HepG2 (cell line): ENCODE measurements at regions not wholly inside any gene's neighbourhood (a gene's known extent, or its start where the extent isn't known, plus 50 kb on each side); places are given as distances from the start of the nearest gene placed in this dataset.

Experiments
- ATAC-seq: fragments of 200-7000 bp; cut with Tn5 transposase; 3 replicates; pipeline ENCODE4 v1.9.1; 2020; ENCODE audit warnings: mild to moderate bottlenecking, moderate library complexity
- BruUV-seq: library from RNA; stranded (reverse); fragments of 400-500 nt; replicated peaks from 2 replicates; lab custom pipeline; 2021; lab: Mats Ljungman, UMichigan
- CTCF ChIA-PET: fragments of 300-600 bp; formaldehyde crosslinking; extraction: SDS; loops from one replicate; lab custom pipeline; 2021; ENCODE audit warnings: low total read pairs, inconsistent platforms, low intra/inter-chr PET ratio; lab: Yijun Ruan, JAX
- POLR2A ChIA-PET: fragments of 350-600 bp; sonication (Branson Sonifier 250); formaldehyde crosslinking; loops from one replicate; lab custom pipeline; 2020; ENCODE audit warnings: antibody characterized with exemption, inconsistent platforms; lab: Yijun Ruan, JAX
- DNase-seq: peaks from one replicate; pipeline ENCODE4 v3.0.0-alpha.2; 2015; ENCODE audit warnings: low spot score
- FAIRE-seq: peaks from 3 replicates; lab custom pipeline; 2011; peaks lifted over from hg19 to GRCh38; lab: Jason Lieb, UNC
- H2AFZ ChIP-seq: one replicate; pipeline ENCODE4 v1.6.1; 2011; ENCODE audit warnings: low read length, inconsistent platforms
- H3K27ac ChIP-seq: fragments of 300-600 bp; 3 replicates; pipeline ENCODE4 v1.8.0; 2011; ENCODE audit warnings: mixed run types, mild to moderate bottlenecking, mixed read lengths, low read length, inconsistent platforms; ENCODE audit not compliant: insufficient read depth; ENCODE audit errors: extremely low read length
- H3K27me3 ChIP-seq, 2 experiments: fragments of 200-600 bp in 1 of 2; 2 replicates in 1 of 2; 3 replicates in 1 of 2; pipeline versions ENCODE4 v1.6.0 to v1.8.0; 2011; ENCODE audit warnings: low read length in 2 of 2, mild to moderate bottlenecking in 2 of 2, moderate library complexity in 2 of 2, inconsistent platforms in 1 of 2; ENCODE audit not compliant: insufficient read depth in 2 of 2, control insufficient read depth in 1 of 2
- H3K36me3 ChIP-seq, 2 experiments: fragments of 200-600 bp in 1 of 2; replicated peaks in 1 of 2; 2 replicates in 1 of 2; 3 replicates in 1 of 2; pipeline versions ENCODE4 v1.5.1 to v1.8.0; 2011; ENCODE audit warnings: low read length in 2 of 2, inconsistent platforms in 1 of 2; ENCODE audit not compliant: insufficient read depth in 2 of 2, control insufficient read depth in 1 of 2
- H3K4me1 ChIP-seq: 2 replicates; pipeline ENCODE4 v1.5.1; 2012; ENCODE audit warnings: low read length, inconsistent platforms; ENCODE audit not compliant: insufficient read depth
- H3K4me2 ChIP-seq: 2 replicates; pipeline ENCODE4 v1.6.0; 2011; ENCODE audit warnings: low read depth, low read length, inconsistent platforms
- H3K4me3 ChIP-seq, 3 experiments: fragments of 200-600 bp in 1 of 3; sonication (generic), shearing (Covaris generic) in 1 of 3; replicated peaks in 1 of 3; 2 replicates each; pipeline ENCODE4 v1.5.1; 2011 to 2016; ENCODE audit warnings: low read length in 3 of 3, inconsistent platforms in 2 of 3, low read depth in 2 of 3, mild to moderate bottlenecking in 2 of 3, control low read depth in 1 of 3, mixed read lengths in 1 of 3; ENCODE audit not compliant: insufficient read depth in 1 of 3
- H3K79me2 ChIP-seq: one replicate; pipeline ENCODE4 v1.6.1; 2011; ENCODE audit warnings: low read length, inconsistent platforms; ENCODE audit not compliant: insufficient read depth
- H3K9ac ChIP-seq: 2 replicates; pipeline ENCODE4 v1.6.0; 2011; ENCODE audit warnings: mild to moderate bottlenecking, low read depth, low read length, inconsistent platforms; ENCODE audit not compliant: insufficient read depth
- H3K9me3 ChIP-seq: 2 replicates; pipeline ENCODE4 v1.5.1; 2012; ENCODE audit warnings: mild to moderate bottlenecking, low read length
- H4K20me1 ChIP-seq: 2 replicates; pipeline ENCODE4 v1.6.0; 2011; ENCODE audit warnings: inconsistent platforms, mild to moderate bottlenecking, low read length, moderate library complexity; ENCODE audit not compliant: insufficient read depth
- BRD4 ChIP-seq: sonication (generic); formaldehyde crosslinking; IDR thresholded peaks from 2 replicates; pipeline ENCODE4 v1.4.0; 2020; ENCODE audit warnings: missing genetic modification reagents
- MED1 ChIP-seq: sonication (generic); formaldehyde crosslinking; IDR thresholded peaks from 2 replicates; pipeline ENCODE4 v1.4.0; 2020; ENCODE audit warnings: missing genetic modification reagents
- NFE2L1 ChIP-seq: sonication (generic); formaldehyde crosslinking; IDR thresholded peaks from 2 replicates; pipeline ENCODE4 v1.4.0; 2020; ENCODE audit warnings: missing genetic modification reagents, mild to moderate bottlenecking, borderline replicate concordance
- ONECUT2 ChIP-seq: sonication (generic); formaldehyde crosslinking; IDR thresholded peaks from 2 replicates; pipeline ENCODE4 v1.4.0; 2020; ENCODE audit warnings: missing genetic modification reagents
- RORA ChIP-seq: sonication (generic); formaldehyde crosslinking; IDR thresholded peaks from 2 replicates; pipeline ENCODE4 v1.5.0; 2020; ENCODE audit warnings: mild to moderate bottlenecking, missing genetic modification reagents, moderate library complexity
- ZNF143 ChIP-seq: sonication (generic); formaldehyde crosslinking; IDR thresholded peaks from 2 replicates; pipeline ENCODE4 v1.4.0; 2020; ENCODE audit warnings: missing genetic modification reagents
- ZNF564 ChIP-seq: sonication (generic); formaldehyde crosslinking; IDR thresholded peaks from 2 replicates; pipeline ENCODE4 v1.8.1; 2023; ENCODE audit warnings: mild to moderate bottlenecking, missing genetic modification reagents
- ZNF674 ChIP-seq: sonication (generic); formaldehyde crosslinking; IDR thresholded peaks from 2 replicates; pipeline ENCODE4 v1.5.0; 2020; ENCODE audit warnings: low read depth, mild to moderate bottlenecking, missing genetic modification reagents
- ZNF749 ChIP-seq: sonication (generic); formaldehyde crosslinking; IDR thresholded peaks from 2 replicates; pipeline ENCODE4 v1.8.0; 2022; ENCODE audit warnings: mild to moderate bottlenecking, missing genetic modification reagents, moderate library complexity, borderline replicate concordance
- WGBS: methylation state at CpG from one replicate; pipeline ENCODE4 v1.1.6; 2017; ENCODE audit warnings: low lambda C conversion rate; 5-methylcytosine and 5-hydroxymethylcytosine counted together
- in situ Hi-C: cut with HindIII; loops from 2 replicates; pipeline ENCODE4 v1.10.0; 2017; ENCODE audit warnings: low pct_unique_long_range_greater_than_20kb; ENCODE audit not compliant: extremely low pct_ligation_motif_present
- intact Hi-C: fragments of 100-400 bp; cut with micrococcal nuclease; formaldehyde crosslinking; loops from one replicate; pipeline ENCODE4 v1.10.0; 2022; ENCODE audit not compliant: unreplicated experiment
- TF ChIP-seq, protein P1 (sequence below): sonication (generic); formaldehyde crosslinking; conservative IDR thresholded peaks from 2 replicates; pipeline ENCODE4 v1.5.0; 2020; ENCODE audit warnings: missing genetic modification reagents
- TF ChIP-seq, protein P2 (sequence below): sonication (generic); formaldehyde crosslinking; IDR thresholded peaks from 2 replicates; pipeline ENCODE4 v1.5.1; 2020; ENCODE audit warnings: mild to moderate bottlenecking, missing genetic modification reagents, moderate library complexity

DNA sequence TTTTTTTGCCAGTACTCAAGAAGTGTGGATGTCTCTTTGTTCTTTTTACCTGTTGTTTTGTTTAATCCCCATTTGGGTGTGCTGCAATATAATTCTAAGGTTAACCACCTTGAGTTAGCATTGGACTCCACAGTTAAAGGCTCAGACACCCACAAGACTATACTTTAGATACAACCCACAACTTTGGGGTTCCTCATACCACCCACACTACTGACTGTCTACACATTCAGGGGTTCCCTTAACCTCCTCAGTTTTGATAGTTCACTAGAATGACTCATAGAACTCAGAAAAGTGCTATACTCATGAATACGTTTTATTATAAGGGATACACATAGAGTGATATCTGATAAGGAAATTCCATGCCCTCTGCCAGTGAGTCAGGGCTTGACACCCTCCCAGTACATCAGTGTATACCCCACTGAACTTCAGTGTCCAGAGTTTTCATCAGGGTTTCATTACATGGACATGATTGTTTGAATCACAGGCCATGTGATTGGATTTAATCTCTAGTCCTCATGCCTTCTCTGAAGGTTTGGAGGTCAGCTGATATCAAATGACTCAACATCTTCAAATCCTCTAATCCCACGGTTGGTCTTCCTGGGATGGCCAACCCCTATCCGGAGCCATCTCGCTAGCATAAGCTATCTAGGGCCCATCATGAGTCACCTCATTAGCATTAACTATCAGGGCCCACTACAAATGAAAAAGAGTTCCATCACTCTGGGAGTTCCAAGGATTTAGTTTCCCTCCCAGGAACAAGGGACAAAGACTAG lies 357.7 kb upstream of the EMCN start:
- TF ChIP-seq MED1 (CRISPR knock-in tag) (no peak), ONECUT2 (CRISPR knock-in tag) (no peak), NFE2L1 (CRISPR knock-in tag) (no peak), BRD4 (no peak), ZNF749 (CRISPR knock-in tag) (no peak), ZNF143 (CRISPR knock-in tag) (no peak), ZNF564 (CRISPR knock-in tag) (no peak), ZNF674 (CRISPR knock-in tag) (no peak), RORA (CRISPR knock-in tag) (no peak)
- TF ChIP-seq, protein P1, sequence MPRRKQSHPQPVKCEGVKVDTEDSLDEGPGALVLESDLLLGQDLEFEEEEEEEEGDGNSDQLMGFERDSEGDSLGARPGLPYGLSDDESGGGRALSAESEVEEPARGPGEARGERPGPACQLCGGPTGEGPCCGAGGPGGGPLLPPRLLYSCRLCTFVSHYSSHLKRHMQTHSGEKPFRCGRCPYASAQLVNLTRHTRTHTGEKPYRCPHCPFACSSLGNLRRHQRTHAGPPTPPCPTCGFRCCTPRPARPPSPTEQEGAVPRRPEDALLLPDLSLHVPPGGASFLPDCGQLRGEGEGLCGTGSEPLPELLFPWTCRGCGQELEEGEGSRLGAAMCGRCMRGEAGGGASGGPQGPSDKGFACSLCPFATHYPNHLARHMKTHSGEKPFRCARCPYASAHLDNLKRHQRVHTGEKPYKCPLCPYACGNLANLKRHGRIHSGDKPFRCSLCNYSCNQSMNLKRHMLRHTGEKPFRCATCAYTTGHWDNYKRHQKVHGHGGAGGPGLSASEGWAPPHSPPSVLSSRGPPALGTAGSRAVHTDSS (CRISPR knock-in tag): no peak
- TF ChIP-seq, protein P2, sequence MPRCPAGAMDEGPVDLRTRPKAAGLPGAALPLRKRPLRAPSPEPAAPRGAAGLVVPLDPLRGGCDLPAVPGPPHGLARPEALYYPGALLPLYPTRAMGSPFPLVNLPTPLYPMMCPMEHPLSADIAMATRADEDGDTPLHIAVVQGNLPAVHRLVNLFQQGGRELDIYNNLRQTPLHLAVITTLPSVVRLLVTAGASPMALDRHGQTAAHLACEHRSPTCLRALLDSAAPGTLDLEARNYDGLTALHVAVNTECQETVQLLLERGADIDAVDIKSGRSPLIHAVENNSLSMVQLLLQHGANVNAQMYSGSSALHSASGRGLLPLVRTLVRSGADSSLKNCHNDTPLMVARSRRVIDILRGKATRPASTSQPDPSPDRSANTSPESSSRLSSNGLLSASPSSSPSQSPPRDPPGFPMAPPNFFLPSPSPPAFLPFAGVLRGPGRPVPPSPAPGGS: no peak
- H3K9ac ChIP-seq: no peak overlapping the region
- intact Hi-C loops (no loop called here), in situ Hi-C loops (no loop called here)
- H3K27ac ChIP-seq: no peak overlapping the region
- no peak overlapping the region for H3K4me3 ChIP-seq
- H3K79me2 ChIP-seq: no peaks in the 10 kb centered on the region
- ATAC-seq: no peak
- no peak overlapping the region for H3K4me2 ChIP-seq
- H3K36me3 ChIP-seq: no peaks in the 10 kb centered on the region
- no peak for DNase-seq
- no peaks in the 10 kb centered on the region for H3K4me1 ChIP-seq
- no peaks in the 10 kb centered on the region for H4K20me1 ChIP-seq
- H3K9me3 ChIP-seq: no peaks in the 10 kb centered on the region
- FAIRE-seq: no peak
- ChIA-PET CTCF (no interaction called here), POLR2A (no interaction called here)
- 2% methylated on average over 3 of the region's 4 CpGs for WGBS
- no peak overlapping the region for H2AFZ ChIP-seq
- H3K27me3 ChIP-seq: no peaks in the 10 kb centered on the region
- no TSS peak for BruUV-seq
